HG03460 (cell line): ENCODE measurements at regions not wholly inside any gene's neighbourhood (a gene's known extent, or its start where the extent isn't known, plus 50 kb on each side); places are given as distances from the start of the nearest gene placed in this dataset.
"Not testable (repeated sequence)": the region's sequence is repeated elsewhere in the genome, so short reads cannot be mapped to it uniquely, and the experiment has no call there.

Experiments used
- ATAC-seq: cut with Tn5 transposase; IDR thresholded peaks from one replicate; pipeline ENCODE4 v1.9.1; 2021; ENCODE audit not compliant: unreplicated experiment

GRCh38 chr6:68160812-68161211, 474.3 kb upstream of the ADGRB3 start:
- not testable (repeated sequence) for ATAC-seq

DNA sequence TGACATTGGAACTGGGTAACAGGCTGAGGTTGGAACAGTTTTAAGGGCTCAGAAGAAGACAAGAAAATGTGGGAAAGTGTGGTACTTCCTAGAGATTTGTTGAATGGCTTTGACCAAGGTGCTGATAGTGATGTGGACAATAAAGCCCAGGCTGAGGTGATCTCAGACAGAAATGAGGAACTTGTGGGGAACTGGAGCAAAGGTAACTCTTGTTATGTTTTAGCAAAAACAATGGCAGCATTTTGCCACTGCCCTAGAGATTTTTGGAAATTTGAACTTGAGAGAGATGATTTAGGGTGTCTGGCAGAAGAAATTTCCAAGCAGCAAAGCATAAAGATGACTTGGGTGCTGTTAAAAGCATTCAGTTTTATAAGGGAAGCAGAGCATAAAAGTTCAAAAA, 474.7 kb upstream of the ADGRB3 start:
- ATAC-seq: no peak

DNA sequence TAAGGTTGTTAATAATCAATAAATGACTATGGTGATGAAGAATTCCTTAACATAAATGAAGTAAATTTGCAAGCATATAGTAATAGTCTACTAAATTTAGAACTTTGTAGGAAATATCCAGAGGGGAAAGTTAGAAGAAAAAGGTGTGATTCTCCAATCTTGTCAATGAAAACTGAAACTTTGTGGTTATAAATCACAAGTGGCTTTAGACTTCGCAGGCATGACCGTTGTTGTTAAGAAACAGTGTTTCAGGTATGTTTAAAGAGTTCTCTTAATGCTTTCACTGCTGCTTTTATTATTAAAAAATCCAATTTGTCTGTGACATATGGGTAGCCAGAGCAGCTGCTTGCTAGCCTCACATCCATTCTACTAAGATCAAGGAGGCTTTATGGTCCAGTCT, 475.6 kb upstream of the ADGRB3 start:
- ATAC-seq: no peak

DNA sequence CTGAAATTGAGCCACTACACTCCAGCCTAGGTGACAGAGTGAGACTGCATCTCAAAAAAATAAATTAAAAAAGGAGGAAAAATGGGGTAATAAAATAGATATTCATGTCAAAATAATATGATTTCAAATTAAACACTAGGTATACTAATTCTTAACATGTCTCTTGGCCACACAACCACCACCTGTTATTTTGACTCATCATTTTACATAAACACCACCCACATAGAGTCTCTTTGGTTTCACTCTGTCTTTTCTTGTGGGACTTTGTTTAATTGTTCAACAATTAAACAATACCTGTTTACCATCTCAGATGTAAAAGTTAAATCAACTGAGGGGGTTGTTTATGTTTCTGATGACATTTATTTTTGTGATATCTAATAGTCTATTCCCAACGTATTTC, 476.8 kb upstream of the ADGRB3 start:
- peak; percentile 82 for ATAC-seq

- ATAC-seq: no peak
These were observed 490.4 kb upstream of the ADGRB3 start for GRCh38 chr6:68144667-68145066.

DNA sequence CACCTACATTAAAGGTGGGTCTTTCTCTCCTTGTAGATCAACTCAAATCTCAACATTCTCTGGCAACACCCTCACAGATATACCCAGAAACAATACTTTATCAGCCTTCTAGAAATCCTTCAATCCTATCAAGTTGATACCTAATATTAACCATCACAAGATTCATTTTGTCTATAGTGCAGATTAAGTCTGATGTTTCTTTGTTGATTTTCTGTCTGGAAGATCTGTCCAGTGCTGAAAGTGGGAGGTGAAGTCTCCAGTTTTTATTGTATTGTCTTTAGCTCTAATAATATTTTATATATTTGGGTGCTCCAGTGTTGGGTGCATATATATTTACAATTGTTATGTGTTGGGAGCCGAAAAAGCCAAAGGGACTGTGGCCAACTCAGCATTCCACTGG, 493.9 kb upstream of the ADGRB3 start:
- no peak for ATAC-seq

DNA sequence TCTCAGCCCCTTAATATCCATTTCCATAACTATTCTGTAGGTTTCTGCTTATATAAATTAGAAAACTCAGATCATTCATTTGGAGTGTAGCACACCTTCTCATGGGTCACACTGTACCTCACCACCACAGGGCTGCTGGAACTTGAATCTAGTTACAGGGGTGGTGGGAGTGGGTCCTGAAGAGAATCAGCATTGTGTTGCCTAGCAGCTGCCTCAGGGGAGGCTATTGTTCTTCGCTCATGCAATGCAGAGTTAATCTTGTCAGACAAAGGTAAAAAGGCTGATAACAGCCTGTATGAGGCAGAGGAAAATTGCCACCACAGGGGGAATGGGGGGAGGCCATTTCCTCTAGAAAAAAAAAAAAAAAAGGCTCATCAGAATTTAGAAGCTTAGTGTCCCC, 496.0 kb upstream of the ADGRB3 start:
- no peak for ATAC-seq

GRCh38 chr6:68134796-68135195, 500.3 kb upstream of the ADGRB3 start:
- no peak for ATAC-seq

DNA sequence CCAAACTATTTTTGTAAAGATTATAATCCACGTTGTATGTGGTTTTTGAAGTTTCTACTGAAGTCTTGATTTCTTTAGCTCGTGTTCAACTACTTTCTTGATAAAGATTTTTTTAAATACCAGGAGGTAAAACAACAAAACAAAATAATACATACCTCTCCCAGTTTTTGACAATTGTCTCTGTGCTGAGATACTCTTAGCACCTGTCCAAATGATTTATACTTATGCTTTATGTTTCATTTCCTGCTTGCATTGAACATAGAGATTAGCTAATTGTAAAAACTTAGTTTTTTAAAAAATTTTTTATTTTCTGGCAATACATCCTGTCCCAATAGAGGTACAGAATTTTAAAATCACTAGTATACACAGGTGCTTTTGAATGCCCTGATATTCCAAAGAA, 506.9 kb upstream of the ADGRB3 start:
- ATAC-seq: no peak

DNA sequence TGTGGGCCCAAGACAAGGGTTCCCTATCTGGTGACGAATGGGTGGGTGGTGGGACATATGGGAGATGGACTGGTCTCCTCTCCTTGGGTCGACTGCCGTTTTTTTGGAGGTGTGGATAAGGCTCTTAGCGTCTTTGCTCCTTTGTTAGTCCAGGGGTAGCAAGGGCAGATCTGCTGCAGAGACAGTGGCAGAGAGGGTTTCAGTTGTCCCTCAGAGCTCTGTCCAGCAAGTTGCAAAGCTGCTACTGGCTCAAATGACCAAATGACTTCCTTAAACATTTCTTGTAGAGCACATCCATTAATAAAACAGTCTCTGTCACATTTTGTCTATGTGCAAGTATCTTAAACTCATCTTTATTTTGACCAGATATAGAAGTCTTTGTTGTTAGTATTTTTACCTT, 508.0 kb upstream of the ADGRB3 start:
- ATAC-seq: no peak

GRCh38 chr6:68126089-68126749, 508.9 kb upstream of the ADGRB3 start:
- ATAC-seq: peak; percentile 93

- ATAC-seq: not testable (repeated sequence)
These were observed 512.1 kb upstream of the ADGRB3 start for GRCh38 chr6:68122975-68123374.

GRCh38 chr6:68122032-68122431, 513.0 kb upstream of the ADGRB3 start:
- ATAC-seq: no peak

GRCh38 chr6:68120954-68121353, 514.1 kb upstream of the ADGRB3 start:
- ATAC-seq: not testable (repeated sequence)

DNA sequence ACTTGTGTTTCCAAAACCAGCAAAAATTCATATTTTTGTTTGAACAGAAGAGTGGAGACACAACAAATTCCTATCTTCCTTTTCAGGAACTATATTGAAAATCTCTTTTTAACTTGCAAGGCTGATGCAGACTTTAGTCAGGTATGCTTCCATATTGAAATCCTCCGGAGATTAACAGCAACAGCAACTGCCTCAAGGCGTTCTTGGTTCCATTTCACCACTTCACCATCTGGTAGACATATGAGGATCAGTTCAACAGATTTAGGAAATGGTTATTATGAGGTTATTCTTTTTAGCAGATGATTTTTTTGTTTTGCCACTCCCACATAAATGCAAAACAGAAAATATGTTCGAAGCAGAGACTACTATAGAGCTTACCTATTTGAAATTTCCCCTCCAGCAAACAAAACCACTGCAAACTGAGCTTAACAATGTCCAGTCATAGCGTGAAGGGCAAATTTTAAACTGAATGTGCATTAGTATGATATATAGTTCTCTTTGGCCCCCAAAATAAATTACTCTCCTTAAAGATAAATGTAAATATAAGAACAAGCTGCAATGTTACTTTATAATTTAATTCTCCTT, 520.5 kb upstream of the ADGRB3 start:
- no peak for ATAC-seq

DNA sequence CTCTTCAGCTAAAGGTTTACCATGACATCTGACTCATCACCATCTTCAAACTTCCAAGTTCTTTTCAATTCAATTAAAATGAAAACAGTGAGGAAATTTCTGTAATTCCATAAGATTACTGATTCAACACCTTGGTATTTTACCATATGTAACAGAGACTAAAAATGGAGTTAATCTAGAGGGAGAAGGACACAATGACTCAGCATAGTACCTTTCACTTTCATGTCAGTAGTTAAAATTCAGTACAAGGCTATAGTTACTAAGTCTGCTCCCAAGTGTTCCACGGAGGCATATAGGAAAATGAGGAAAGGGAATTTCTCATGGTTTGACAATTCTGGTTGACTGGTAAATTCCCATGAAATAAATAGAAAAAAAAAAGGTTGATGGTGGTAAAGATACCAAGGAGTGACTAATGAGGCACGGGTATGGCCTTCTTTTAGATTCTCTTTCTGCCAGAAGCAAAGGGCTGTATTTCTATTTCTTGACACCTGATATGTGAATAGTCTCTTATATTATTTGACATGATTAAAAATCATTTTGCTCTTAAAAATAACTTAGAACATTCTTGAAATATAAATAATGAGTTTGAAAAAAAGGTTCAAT, 526.7 kb upstream of the ADGRB3 start:
- peak; percentile 76 for ATAC-seq

- ATAC-seq: peak; percentile 91
These were observed 541.0 kb upstream of the ADGRB3 start for GRCh38 chr6:68094070-68094469.

GRCh38 chr6:68087399-68088133, 547.5 kb upstream of the ADGRB3 start:
- peak; percentile 88 for ATAC-seq

DNA sequence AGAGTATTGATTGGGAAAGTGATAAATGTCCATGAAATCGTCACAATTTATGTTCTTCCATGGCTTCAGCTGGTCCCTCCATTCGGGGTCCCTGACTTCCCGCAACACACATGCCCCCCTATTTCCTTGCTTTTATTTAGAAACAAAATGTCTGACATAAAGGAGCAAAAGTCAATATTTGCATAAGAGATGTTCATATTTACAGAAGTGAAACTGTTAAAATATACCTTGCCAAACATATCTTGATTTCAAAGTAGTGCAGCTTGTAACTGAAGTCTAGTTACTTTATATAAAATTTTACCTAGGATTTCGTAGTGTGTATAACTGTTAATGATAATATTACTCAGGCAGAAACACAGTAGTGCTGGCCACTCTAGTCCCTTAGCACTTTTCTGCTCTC, 548.9 kb upstream of the ADGRB3 start:
- no peak for ATAC-seq

DNA sequence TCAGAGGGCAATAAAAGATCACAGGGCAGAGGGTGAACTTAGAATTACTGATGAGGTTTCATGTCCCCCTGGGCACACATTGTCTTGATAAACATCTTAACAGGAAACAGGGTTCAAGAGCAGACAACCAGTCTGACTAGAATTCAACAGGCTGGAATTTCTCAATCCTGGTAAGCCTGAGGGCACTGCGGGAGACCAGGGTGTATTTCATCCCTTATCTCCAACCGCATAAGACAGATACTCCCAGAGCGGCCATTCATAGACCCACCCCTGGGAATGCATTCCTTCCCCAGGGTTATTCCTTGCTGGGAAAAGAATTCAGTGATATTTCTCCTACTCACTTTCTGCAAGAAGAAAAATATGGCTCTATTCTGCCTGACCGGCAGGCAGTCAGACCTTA, 549.5 kb upstream of the ADGRB3 start:
- not testable (repeated sequence) for ATAC-seq

DNA sequence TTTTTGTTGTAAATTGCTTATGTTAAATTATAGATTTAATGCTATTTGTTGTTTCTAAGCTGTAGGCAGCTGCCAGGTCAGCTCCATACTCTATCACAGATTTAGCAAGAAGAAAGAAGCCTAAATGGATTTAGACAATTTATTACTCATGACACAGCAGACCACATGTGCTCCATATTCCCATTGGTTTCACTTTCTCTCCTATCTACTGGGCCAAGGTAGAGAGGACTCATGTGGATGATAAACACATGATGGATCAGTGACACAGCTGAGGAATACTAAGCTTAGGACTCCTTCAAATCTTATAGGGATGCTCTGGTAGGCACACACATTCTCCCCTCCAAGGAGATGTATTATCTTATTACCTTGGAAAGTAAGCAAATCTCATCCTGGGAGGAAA, 553.0 kb upstream of the ADGRB3 start:
- ATAC-seq: no peak

DNA sequence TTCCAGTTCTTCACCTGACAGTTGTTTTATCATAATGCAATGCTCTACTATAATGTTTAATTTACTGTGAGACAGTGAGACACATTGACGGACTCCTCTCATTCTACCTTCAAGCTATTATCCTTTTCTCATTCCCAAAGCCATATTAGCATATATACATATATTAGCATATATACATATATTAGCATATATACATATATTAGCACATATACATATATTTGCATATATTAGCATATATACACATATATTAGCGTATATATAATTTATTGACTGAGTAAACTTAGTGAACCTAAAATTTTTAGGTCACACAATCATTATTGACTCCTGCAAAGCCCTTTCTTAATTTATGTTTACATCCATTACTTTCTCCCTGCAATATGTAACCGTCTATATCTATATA, 555.0 kb upstream of the ADGRB3 start:
- no peak for ATAC-seq
